ENCODE measurements at regions not wholly inside any gene's neighbourhood (a gene's known extent, or its start where the extent isn't known, plus 50 kb on each side); places are given as distances from the start of the nearest gene placed in this dataset.

- TF ChIP-seq CTCF (CRISPR knock-in tag; IDR thresholded peaks at IDR 0.05) = no peak
- no peak for TF ChIP-seq HOMEZ (CRISPR knock-in tag; IDR thresholded peaks at IDR 0.05; ENCODE audit: low read depth)
- TF ChIP-seq SP2 (CRISPR knock-in tag; IDR thresholded peaks at IDR 0.05) = no peak
- TF ChIP-seq ZNF557 (CRISPR knock-in tag; IDR thresholded peaks at IDR 0.05) = no peak
- TF ChIP-seq DNMT1 (CRISPR knock-in tag; IDR thresholded peaks at IDR 0.05) = no peak
These were observed 121.9 kb downstream of the BEND2 start for GRCh38 chrX:18098763-18099162.
